HCT116 (cell line): ENCODE measurements at regions not wholly inside any gene's neighbourhood (a gene's known extent, or its start where the extent isn't known, plus 50 kb on each side); places are given as distances from the start of the nearest gene placed in this dataset.

Source experiments
- ATAC-seq: fragments of 200-7000 bp; cut with Tn5 transposase; 2 replicates; pipeline ENCODE4 v1.9.1; 2020; ENCODE audit warnings: mild to moderate bottlenecking, moderate library complexity
- BruUV-seq: library from RNA; stranded (reverse); fragments of 400-500 nt; replicated peaks from 2 replicates; lab custom pipeline; 2021; lab: Mats Ljungman, UMichigan
- CTCF ChIA-PET: fragments of 300-600 bp; sonication (Branson Sonifier 250); formaldehyde crosslinking; loops from one replicate; lab custom pipeline; 2021; ENCODE audit warnings: antibody characterized with exemption; lab: Charles Lee
- POLR2A ChIA-PET: fragments of 300-600, 350-600 bp; sonication (Branson Sonifier 250); formaldehyde crosslinking; loops from one replicate; lab custom pipeline; 2021; ENCODE audit warnings: antibody characterized with exemption; lab: Charles Lee
- RAD21 ChIA-PET, 2 experiments: fragments of 300-600 bp; sonication (Branson Sonifier 250); formaldehyde crosslinking; loops; one replicate each; lab custom pipeline; 2023; ENCODE audit warnings: low total read pairs in 2 of 2; ENCODE audit not compliant: uncharacterized antibody in 2 of 2, unreplicated experiment in 2 of 2, low non-redundant PET in 1 of 2; lab: Charles Lee
- DNase-seq: peaks from one replicate; pipeline ENCODE4 v3.0.0-alpha.2; 2010; ENCODE audit warnings: low read depth, low spot score
- H2AFZ ChIP-seq: fragments of 200-600 bp; shearing (Covaris generic), sonication (generic); 2 replicates; pipeline ENCODE4 v1.6.1; 2017; ENCODE audit warnings: low read depth, mixed run types, mixed read lengths, antibody characterized with exemption, low read length; ENCODE audit not compliant: poor library complexity, severe bottlenecking
- H3K27ac ChIP-seq: 2 replicates; pipeline ENCODE4 v1.5.1; 2012; ENCODE audit warnings: low read depth, low read length
- H3K27me3 ChIP-seq: fragments of 200-600 bp; sonication (generic); 2 replicates; pipeline ENCODE4 v1.6.1; 2016; ENCODE audit warnings: mixed run types, low read length, mixed read lengths; ENCODE audit not compliant: insufficient read depth
- H3K36me3 ChIP-seq, 2 experiments: fragments of 200-500 bp in 1 of 2; fragments of 200-600 bp in 1 of 2; sonication (Bioruptor generic) in 1 of 2; sonication (generic) in 1 of 2; 2 replicates each; pipeline versions ENCODE4 v1.5.1 to v1.6.1; 2014 to 2016; ENCODE audit warnings: low read length in 2 of 2, inconsistent platforms in 1 of 2, mixed read lengths in 1 of 2, mixed run types in 1 of 2; ENCODE audit not compliant: insufficient read depth in 2 of 2, control insufficient read depth in 1 of 2
- H3K4me1 ChIP-seq, 2 experiments: fragments of 200-600 bp in 1 of 2; sonication (generic) in 1 of 2; 2 replicates each; pipeline versions ENCODE4 v1.5.1 to v1.6.1; 2012 to 2017; ENCODE audit warnings: low read length in 2 of 2, inconsistent platforms in 1 of 2, mild to moderate bottlenecking in 1 of 2, mixed read lengths in 1 of 2, mixed run types in 1 of 2, moderate library complexity in 1 of 2; ENCODE audit not compliant: insufficient read depth in 2 of 2, control insufficient read depth in 1 of 2
- H3K4me2 ChIP-seq: fragments of 200-600 bp; sonication (generic); 2 replicates; pipeline ENCODE4 v1.6.1; 2017; ENCODE audit warnings: mixed run types, low read length, mixed read lengths
- H3K4me3 ChIP-seq, 2 experiments: fragments of 200-600 bp in 1 of 2; sonication (generic) in 1 of 2; replicated peaks in 1 of 2; 2 replicates each; pipeline ENCODE4 v1.5.1; 2011 to 2016; ENCODE audit warnings: low read length in 2 of 2, control low read depth in 1 of 2, low read depth in 1 of 2, mild to moderate bottlenecking in 1 of 2, mixed read lengths in 1 of 2, mixed run types in 1 of 2
- H3K79me2 ChIP-seq: fragments of 200-600 bp; sonication (generic); 2 replicates; pipeline ENCODE4 v1.6.1; 2017; ENCODE audit warnings: mild to moderate bottlenecking, mixed run types, low read length, moderate library complexity, mixed read lengths; ENCODE audit not compliant: insufficient read depth
- H3K9ac ChIP-seq: fragments of 200-600 bp; sonication (generic); 2 replicates; pipeline ENCODE4 v1.6.1; 2016; ENCODE audit warnings: low read length, mixed read lengths
- H3K9me2 ChIP-seq: fragments of 200-600 bp; sonication (generic), shearing (Covaris generic); 2 replicates; pipeline ENCODE4 v1.6.1; 2017; ENCODE audit warnings: mixed run types, mild to moderate bottlenecking, moderate library complexity; ENCODE audit not compliant: insufficient read depth
- H3K9me3 ChIP-seq, 2 experiments: fragments of 200-500 bp in 1 of 2; fragments of 200-600 bp in 1 of 2; sonication (Bioruptor generic) in 1 of 2; sonication (generic) in 1 of 2; 2 replicates each; pipeline ENCODE4 v1.6.1; 2014 to 2017; ENCODE audit warnings: low read length in 2 of 2, mixed read lengths in 2 of 2, inconsistent platforms in 1 of 2, low read depth in 1 of 2, mild to moderate bottlenecking in 1 of 2, mixed run types in 1 of 2, moderate library complexity in 1 of 2; ENCODE audit not compliant: control insufficient read depth in 1 of 2, insufficient read depth in 1 of 2
- H4K20me1 ChIP-seq: fragments of 200-600 bp; sonication (generic), shearing (Covaris generic); 2 replicates; pipeline ENCODE4 v1.6.1; 2017; ENCODE audit warnings: mixed run types, mild to moderate bottlenecking, moderate library complexity; ENCODE audit not compliant: insufficient read depth
- CBX3 ChIP-seq: IDR thresholded peaks from 2 replicates; pipeline ENCODE4 v1.6.1; 2012; ENCODE audit warnings: low read depth
- CEBPB ChIP-seq: IDR thresholded peaks from 2 replicates; pipeline ENCODE4 v1.6.1; 2012; ENCODE audit warnings: low read depth
- CTCF ChIP-seq, 3 experiments: fragments of 200-600 bp in 1 of 3; sonication (generic) in 1 of 3; IDR thresholded peaks in 2 of 3; conservative IDR thresholded peaks in 1 of 3; 2 replicates each; pipeline ENCODE4 v1.5.1; 2012 to 2017; ENCODE audit warnings: low read depth in 2 of 3, low read length in 2 of 3, antibody characterized with exemption in 1 of 3, borderline replicate concordance in 1 of 3, control low read depth in 1 of 3, mild to moderate bottlenecking in 1 of 3, mixed read lengths in 1 of 3, mixed run types in 1 of 3, moderate library complexity in 1 of 3; ENCODE audit not compliant: insufficient read depth in 1 of 3
- EGR1 ChIP-seq: IDR thresholded peaks from 2 replicates; pipeline ENCODE4 v1.6.1; 2012; ENCODE audit warnings: low read depth
- ELF1 ChIP-seq: IDR thresholded peaks from 2 replicates; pipeline ENCODE4 v1.6.1; 2012; ENCODE audit warnings: low read depth, borderline replicate concordance
- EZH2 ChIP-seq: fragments of 200-600 bp; sonication (generic); IDR thresholded peaks from 2 replicates; pipeline ENCODE4 v1.6.1; 2017; ENCODE audit warnings: antibody characterized with exemption, mixed run types
- EZH2phosphoT487 ChIP-seq: fragments of 200-600 bp; IDR thresholded peaks from 2 replicates; pipeline ENCODE4 v1.6.1; 2018; ENCODE audit warnings: antibody characterized with exemption, borderline replicate concordance
- JUND ChIP-seq: IDR thresholded peaks from 2 replicates; pipeline ENCODE4 v1.6.1; 2012
- MAX ChIP-seq: IDR thresholded peaks from 2 replicates; pipeline ENCODE4 v1.6.1; 2012
- POLR2A ChIP-seq: IDR thresholded peaks from 2 replicates; pipeline ENCODE4 v1.7.0; 2011; ENCODE audit warnings: borderline replicate concordance; ENCODE audit not compliant: insufficient read depth, insufficient read length; ENCODE audit errors: extremely low read depth
- POLR2AphosphoS5 ChIP-seq: IDR thresholded peaks from 2 replicates; pipeline ENCODE4 v1.6.1; 2011; ENCODE audit warnings: mild to moderate bottlenecking, low read depth, low read length, moderate library complexity
- RAD21 ChIP-seq: IDR thresholded peaks from 2 replicates; pipeline ENCODE4 v1.6.1; 2012; ENCODE audit warnings: low read depth, mild to moderate bottlenecking
- REST ChIP-seq: IDR thresholded peaks from 2 replicates; pipeline ENCODE4 v1.6.1; 2012; ENCODE audit warnings: low read depth
- SP1 ChIP-seq: IDR thresholded peaks from 2 replicates; pipeline ENCODE4 v1.6.1; 2012; ENCODE audit warnings: low read depth
- SRF ChIP-seq: IDR thresholded peaks from 2 replicates; pipeline ENCODE4 v1.6.1; 2012; ENCODE audit warnings: low read depth
- TCF7L2 ChIP-seq: IDR thresholded peaks from 2 replicates; pipeline ENCODE4 v1.7.0; 2011; ENCODE audit warnings: borderline replicate concordance, inconsistent platforms; ENCODE audit not compliant: insufficient read depth, insufficient read length; ENCODE audit errors: extremely low read depth
- ZNF274 ChIP-seq: fragments of 200-500 bp; sonication (Bioruptor generic); IDR thresholded peaks from 2 replicates; pipeline ENCODE4 v1.6.1; 2014; ENCODE audit warnings: mild to moderate bottlenecking, low read depth, low read length, inconsistent platforms
- intact Hi-C: fragments of 100-400 bp; cut with micrococcal nuclease; formaldehyde crosslinking; loops from 2 replicates; pipeline ENCODE4 v1.10.0; 2022

GRCh38 chr3:117483839-117484238 lies 774.3 kb downstream of the TUSC7 start:
- ChIA-PET POLR2A (no interaction called here), CTCF (no interaction called here), RAD21 (interaction anchor here in 1 of 2 experiments (0.6 kb wide), 1 partner anchor 42 kb away, joined by 3 read pairs; no protein-coding TSS in a partner anchor)
- no peaks in the 10 kb centered on the region for H4K20me1 ChIP-seq
- no peaks in the 10 kb centered on the region for H3K79me2 ChIP-seq
- no peaks in the 10 kb centered on the region for H3K9me3 ChIP-seq
- ATAC-seq (no peak), DNase-seq (no peak)
- no peaks in the 10 kb centered on the region for H3K4me1 ChIP-seq
- no peak overlapping the region for H3K4me3 ChIP-seq
- BruUV-seq = no TSS peak
- intact Hi-C loops = no loop called here
- no peaks in the 10 kb centered on the region for H3K27me3 ChIP-seq
- no peak overlapping the region for H3K4me2 ChIP-seq
- H3K9me2 ChIP-seq = no peaks in the 10 kb centered on the region
- no peaks in the 10 kb centered on the region for H3K36me3 ChIP-seq
- H3K27ac ChIP-seq = no peak overlapping the region
- no peak for TF ChIP-seq POLR2A
- TF ChIP-seq CTCF (IDR thresholded peaks at IDR 0.05 in 2 of 3, conservative IDR thresholded peaks at IDR 0.05 in 1 of 3; ENCODE audit: borderline replicate concordance in 1 of 3, insufficient read depth in 1 of 3, low read depth in 2 of 3, low read length in 2 of 3) = no peak
- no peak for TF ChIP-seq MAX
- TF ChIP-seq EGR1 = no peak
- no peak for TF ChIP-seq SRF
- TF ChIP-seq POLR2AphosphoS5 = no peak
- TF ChIP-seq EZH2phosphoT487 = no peak
- no peak for TF ChIP-seq RAD21
- TF ChIP-seq JUND = no peak
- no peak for TF ChIP-seq ELF1
- H3K9ac ChIP-seq = no peak overlapping the region
- no peak overlapping the region for H2AFZ ChIP-seq

GRCh38 chr3:117485841-117486240 lies 776.3 kb downstream of the TUSC7 start:
- Histone ChIP-seq H3K4me1 (no peaks in the 10 kb centered on the region), H3K4me2 (no peak overlapping the region), H2AFZ (no peak overlapping the region), H3K27me3 (no peaks in the 10 kb centered on the region), H3K27ac (no peak overlapping the region), H3K36me3 (no peaks in the 10 kb centered on the region), H3K79me2 (no peaks in the 10 kb centered on the region), H3K9me2 (no peaks in the 10 kb centered on the region), H3K4me3 (no peak overlapping the region), H4K20me1 (no peaks in the 10 kb centered on the region), H3K9ac (no peak overlapping the region), H3K9me3 (no peaks in the 10 kb centered on the region)
- POLR2A ChIA-PET = no interaction called here
- DNase-seq (no peak), ATAC-seq (no peak)
- CTCF ChIA-PET = no interaction called here
- RAD21 ChIA-PET = no interaction called here
- BruUV-seq = no TSS peak
- intact Hi-C loops = no loop called here
- TF ChIP-seq ELF1 (no peak), SP1 (no peak), REST (no peak), CEBPB (no peak), CBX3 (no peak), EZH2 (no peak), POLR2A (no peak), JUND (no peak), TCF7L2 (no peak), EZH2phosphoT487 (no peak), ZNF274 (no peak), SRF (no peak)
